ENCODE measurements at regions not wholly inside any gene's neighbourhood (a gene's known extent, or its start where the extent isn't known, plus 50 kb on each side); places are given as distances from the start of the nearest gene placed in this dataset.

GRCh38 chr5:92421196-92421595, 1038.1 kb upstream of the ARRDC3 start:
- H3K4me3 ChIP-seq (ENCODE audit: low read depth, low read length): no peak overlapping the region

GRCh38 chr5:92419261-92419660, 1036.1 kb upstream of the ARRDC3 start:
- H3K4me3 ChIP-seq (ENCODE audit: low read depth, low read length): no peak overlapping the region
- no peak for TF ChIP-seq CTCF (IDR thresholded peaks at IDR 0.05; ENCODE audit: low read depth, low read length)

More at GRCh38 chr5:92421196-92421595, 1038.1 kb upstream of the ARRDC3 start:
- no peak for TF ChIP-seq CTCF (IDR thresholded peaks at IDR 0.05; ENCODE audit: low read depth, low read length)

- no peak overlapping the region for H3K4me3 ChIP-seq (ENCODE audit: low read depth, low read length)
- TF ChIP-seq CTCF (IDR thresholded peaks at IDR 0.05; ENCODE audit: low read depth, low read length): no peak
Measured at GRCh38 chr5:92418341-92418740, 1035.2 kb upstream of the ARRDC3 start.

- no peak for TF ChIP-seq CTCF (IDR thresholded peaks at IDR 0.05; ENCODE audit: low read depth, low read length)
Measured at GRCh38 chr5:92409134-92409533, 1026.0 kb upstream of the ARRDC3 start.

GRCh38 chr5:92402956-92403702, 1020.0 kb upstream of the ARRDC3 start:
- TF ChIP-seq CTCF (IDR thresholded peaks at IDR 0.05; ENCODE audit: low read depth, low read length): no peak
- H3K4me3 ChIP-seq (ENCODE audit: low read depth, low read length): no peak overlapping the region

More at GRCh38 chr5:92409134-92409533, 1026.0 kb upstream of the ARRDC3 start:
- H3K4me3 ChIP-seq (ENCODE audit: low read depth, low read length): no peak overlapping the region

GRCh38 chr5:92402045-92402444, 1018.9 kb upstream of the ARRDC3 start:
- H3K4me3 ChIP-seq (ENCODE audit: low read depth, low read length): no peak overlapping the region
- no peak for TF ChIP-seq CTCF (IDR thresholded peaks at IDR 0.05; ENCODE audit: low read depth, low read length)

GRCh38 chr5:92401492-92401891, 1018.4 kb upstream of the ARRDC3 start:
- H3K4me3 ChIP-seq (ENCODE audit: low read depth, low read length): no peak overlapping the region
- TF ChIP-seq CTCF (IDR thresholded peaks at IDR 0.05; ENCODE audit: low read depth, low read length): no peak

All from WI38 (cell line).